ENCODE measurements at regions not wholly inside any gene's neighbourhood (a gene's known extent, or its start where the extent isn't known, plus 50 kb on each side); places are given as distances from the start of the nearest gene placed in this dataset.

- Histone ChIP-seq H3K4me2 (ENCODE audit: extremely low read depth, insufficient read depth, low read length) (no peak overlapping the region), H4K20me1 (ENCODE audit: control insufficient read depth, extremely low read depth, insufficient read depth, low read length) (no peaks in the 10 kb centered on the region), H3K4me1 (ENCODE audit: control insufficient read depth, extremely low read depth, insufficient read depth, low read length) (no peaks in the 10 kb centered on the region), H2AFZ (ENCODE audit: low read length) (no peak overlapping the region), H3K9me3 (ENCODE audit: control insufficient read depth, insufficient read depth, low read depth, low read length) (no peaks in the 10 kb centered on the region), H3K36me3 (ENCODE audit: control insufficient read depth, insufficient read depth, low read length) (no peaks in the 10 kb centered on the region), H3K79me2 (ENCODE audit: control insufficient read depth, insufficient read depth, low read length) (no peaks in the 10 kb centered on the region), H3K9ac (ENCODE audit: insufficient read depth, low read length) (no peak overlapping the region), H3K4me3 (replicated peaks in 1 of 4; ENCODE audit: control extremely low read depth in 1 of 4, insufficient read depth in 1 of 4, low read depth in 3 of 4, low read length in 4 of 4) (no peak overlapping the region), H3K27me3 (ENCODE audit: control insufficient read depth, insufficient read depth, low read length) (no peaks in the 10 kb centered on the region), H3K27ac (ENCODE audit: insufficient read depth, low read length) (no peak overlapping the region)
- TF ChIP-seq EZH2 (IDR thresholded peaks at IDR 0.05; ENCODE audit: low read length, missing control alignments) = no peak
- TF ChIP-seq CTCF (conservative IDR thresholded peaks at IDR 0.05 in 1 of 2, IDR thresholded peaks at IDR 0.05 in 1 of 2; ENCODE audit: low read depth in 1 of 2, low read length in 2 of 2) = no peak
- no peak for DNase-seq (ENCODE audit: low read depth in 2 of 2)
Measured at GRCh38 chr6:14258695-14259593, 141.4 kb downstream of the CD83 start.

- DNase-seq (ENCODE audit: low read depth in 2 of 2) = no peak
- H3K4me1 ChIP-seq (ENCODE audit: control insufficient read depth, extremely low read depth, insufficient read depth, low read length) = no peaks in the 10 kb centered on the region
- H3K79me2 ChIP-seq (ENCODE audit: control insufficient read depth, insufficient read depth, low read length) = no peaks in the 10 kb centered on the region
- H3K9ac ChIP-seq (ENCODE audit: insufficient read depth, low read length) = no peak overlapping the region
- no peak overlapping the region for H3K4me2 ChIP-seq (ENCODE audit: extremely low read depth, insufficient read depth, low read length)
- H3K27me3 ChIP-seq (ENCODE audit: control insufficient read depth, insufficient read depth, low read length) = no peaks in the 10 kb centered on the region
- no peaks in the 10 kb centered on the region for H3K36me3 ChIP-seq (ENCODE audit: control insufficient read depth, insufficient read depth, low read length)
- no peak overlapping the region for H3K27ac ChIP-seq (ENCODE audit: insufficient read depth, low read length)
- no peak for TF ChIP-seq EZH2 (IDR thresholded peaks at IDR 0.05; ENCODE audit: low read length, missing control alignments)
- no peak for TF ChIP-seq CTCF (conservative IDR thresholded peaks at IDR 0.05 in 1 of 2, IDR thresholded peaks at IDR 0.05 in 1 of 2; ENCODE audit: low read depth in 1 of 2, low read length in 2 of 2)
- H3K4me3 ChIP-seq (replicated peaks in 1 of 4; ENCODE audit: control extremely low read depth in 1 of 4, insufficient read depth in 1 of 4, low read depth in 3 of 4, low read length in 4 of 4) = no peak overlapping the region
- no peaks in the 10 kb centered on the region for H4K20me1 ChIP-seq (ENCODE audit: control insufficient read depth, extremely low read depth, insufficient read depth, low read length)
- no peaks in the 10 kb centered on the region for H3K9me3 ChIP-seq (ENCODE audit: control insufficient read depth, insufficient read depth, low read depth, low read length)
- no peak overlapping the region for H2AFZ ChIP-seq (ENCODE audit: low read length)
Measured at GRCh38 chr6:14259594-14260152, 142.1 kb downstream of the CD83 start.

- H2AFZ ChIP-seq (ENCODE audit: low read length) = no peak overlapping the region
- no peak for TF ChIP-seq CTCF (conservative IDR thresholded peaks at IDR 0.05 in 1 of 2, IDR thresholded peaks at IDR 0.05 in 1 of 2; ENCODE audit: low read depth in 1 of 2, low read length in 2 of 2)
- TF ChIP-seq EZH2 (IDR thresholded peaks at IDR 0.05; ENCODE audit: low read length, missing control alignments) = no peak
- H4K20me1 ChIP-seq (ENCODE audit: control insufficient read depth, extremely low read depth, insufficient read depth, low read length) = no peaks in the 10 kb centered on the region
- no peak overlapping the region for H3K4me2 ChIP-seq (ENCODE audit: extremely low read depth, insufficient read depth, low read length)
- H3K4me3 ChIP-seq (replicated peaks in 1 of 4; ENCODE audit: control extremely low read depth in 1 of 4, insufficient read depth in 1 of 4, low read depth in 3 of 4, low read length in 4 of 4) = no peak overlapping the region
- no peaks in the 10 kb centered on the region for H3K4me1 ChIP-seq (ENCODE audit: control insufficient read depth, extremely low read depth, insufficient read depth, low read length)
- H3K36me3 ChIP-seq (ENCODE audit: control insufficient read depth, insufficient read depth, low read length) = no peaks in the 10 kb centered on the region
- H3K9ac ChIP-seq (ENCODE audit: insufficient read depth, low read length) = no peak overlapping the region
- H3K27me3 ChIP-seq (ENCODE audit: control insufficient read depth, insufficient read depth, low read length) = peaks cover 2% of the 10 kb centered on the region
- H3K9me3 ChIP-seq (ENCODE audit: control insufficient read depth, insufficient read depth, low read depth, low read length) = no peaks in the 10 kb centered on the region
- no peak for DNase-seq (ENCODE audit: low read depth in 2 of 2)
- H3K79me2 ChIP-seq (ENCODE audit: control insufficient read depth, insufficient read depth, low read length) = no peaks in the 10 kb centered on the region
- H3K27ac ChIP-seq (ENCODE audit: insufficient read depth, low read length) = no peak overlapping the region
Measured at GRCh38 chr6:14260839-14261238, 143.3 kb downstream of the CD83 start.
